ENCODE measurements at regions not wholly inside any gene's neighbourhood (a gene's known extent, or its start where the extent isn't known, plus 50 kb on each side); places are given as distances from the start of the nearest gene placed in this dataset.
A peak's percentile ranks its signal among the peaks of the same experiment; 100 is the strongest.

GRCh38 chr2:136310797-136311603, 193.1 kb upstream of the CXCR4 start:
- H3K79me2 ChIP-seq (ENCODE audit: insufficient read depth, low read length): no peaks in the 10 kb centered on the region
- no peaks in the 10 kb centered on the region for H3K9me3 ChIP-seq (replicated peaks in 1 of 2; ENCODE audit: control insufficient read depth in 1 of 2, insufficient read depth in 1 of 2, low read length in 2 of 2)
- no peaks in the 10 kb centered on the region for H4K20me1 ChIP-seq (ENCODE audit: insufficient read depth, low read length)
- Mint-ChIP-seq H3K27ac (peak overlapping the region in 2 of 7 donors; percentile 20 to 51), H3K27me3 (ENCODE audit: low read depth in 3 of 3) (peaks cover 0 to 5% (median 4%) of the 10 kb centered on the region in 3 donors), H3K36me3 (no peaks in the 10 kb centered on the region), H3K9me3 (no peaks in the 10 kb centered on the region), H3K4me3 (peak overlapping the region in 1 of 2 donors; percentile 12), H3K4me1 (peaks cover 11% of the 10 kb centered on the region)
- intact Hi-C loops (cut with micrococcal nuclease): no loop called here
- H2AFZ ChIP-seq (ENCODE audit: insufficient read depth, low read depth, low read length, poor library complexity, severe bottlenecking): no peak overlapping the region
- H3K27ac ChIP-seq (ENCODE audit: low read depth in 1 of 2, low read length in 2 of 2): no peak overlapping the region
- no peak overlapping the region for H3K9ac ChIP-seq (ENCODE audit: insufficient read depth, low read length, poor library complexity, severe bottlenecking)
- H3K4me3 ChIP-seq (replicated peaks in 1 of 3; ENCODE audit: low read depth in 2 of 3, low read length in 3 of 3): no peak overlapping the region
- no peak for TF ChIP-seq CTCF (IDR thresholded peaks at IDR 0.05)
- no peaks in the 10 kb centered on the region for H3K27me3 ChIP-seq (ENCODE audit: control insufficient read depth in 2 of 2, insufficient read depth in 2 of 2, low read length in 2 of 2)
- H3K36me3 ChIP-seq (replicated peaks in 1 of 2; ENCODE audit: control insufficient read depth in 1 of 2, insufficient read depth in 2 of 2, low read length in 2 of 2): no peaks in the 10 kb centered on the region
- no peak overlapping the region for H3K4me2 ChIP-seq (replicated peaks; ENCODE audit: extremely low read depth, low read length, poor library complexity, severe bottlenecking)
- DNase-seq: peak in 2 of 3 donors; percentile 26 to 58
- peaks cover 6 to 8% of the 10 kb centered on the region in 2 donors for H3K4me1 ChIP-seq (ENCODE audit: control insufficient read depth in 1 of 2, insufficient read depth in 2 of 2, low read length in 2 of 2)
- 93% methylated on average over 6 of the region's 11 CpGs for WGBS (ENCODE audit: insufficient coverage)

GRCh38 chr2:136310005-136310495, 192.1 kb upstream of the CXCR4 start:
- intact Hi-C loops (cut with micrococcal nuclease): no loop called here

More at GRCh38 chr2:136310005-136310495, 192.1 kb upstream of the CXCR4 start:
- H4K20me1 ChIP-seq (ENCODE audit: insufficient read depth, low read length): no peaks in the 10 kb centered on the region
- no peak overlapping the region for H3K4me3 ChIP-seq (replicated peaks in 1 of 3; ENCODE audit: low read depth in 2 of 3, low read length in 3 of 3)
- TF ChIP-seq CTCF (IDR thresholded peaks at IDR 0.05): no peak
- no peaks in the 10 kb centered on the region for H3K36me3 ChIP-seq (replicated peaks in 1 of 2; ENCODE audit: control insufficient read depth in 1 of 2, insufficient read depth in 2 of 2, low read length in 2 of 2)
- H3K27ac ChIP-seq (ENCODE audit: low read depth in 1 of 2, low read length in 2 of 2): no peak overlapping the region
- peaks cover 0 to 5% (median 4%) of the 10 kb centered on the region in 3 donors for H3K27me3 Mint-ChIP-seq (ENCODE audit: low read depth in 3 of 3)
- H3K27ac Mint-ChIP-seq: no peak overlapping the region
- no peak overlapping the region for H3K4me2 ChIP-seq (replicated peaks; ENCODE audit: extremely low read depth, low read length, poor library complexity, severe bottlenecking)
- H3K79me2 ChIP-seq (ENCODE audit: insufficient read depth, low read length): no peaks in the 10 kb centered on the region
- no peak overlapping the region for H3K4me3 Mint-ChIP-seq
- H3K9ac ChIP-seq (ENCODE audit: insufficient read depth, low read length, poor library complexity, severe bottlenecking): no peak overlapping the region
- peaks cover 6 to 8% of the 10 kb centered on the region in 2 donors for H3K4me1 ChIP-seq (ENCODE audit: control insufficient read depth in 1 of 2, insufficient read depth in 2 of 2, low read length in 2 of 2)
- no peaks in the 10 kb centered on the region for H3K9me3 Mint-ChIP-seq
- H3K9me3 ChIP-seq (replicated peaks in 1 of 2; ENCODE audit: control insufficient read depth in 1 of 2, insufficient read depth in 1 of 2, low read length in 2 of 2): no peaks in the 10 kb centered on the region
- H3K27me3 ChIP-seq (ENCODE audit: control insufficient read depth in 2 of 2, insufficient read depth in 2 of 2, low read length in 2 of 2): no peaks in the 10 kb centered on the region
- 91% methylated on average over 3 of the region's 10 CpGs for whole genome bisulfite sequencing (ENCODE audit: insufficient coverage)
- H2AFZ ChIP-seq (ENCODE audit: insufficient read depth, low read depth, low read length, poor library complexity, severe bottlenecking): no peak overlapping the region
- no peaks in the 10 kb centered on the region for H3K36me3 Mint-ChIP-seq
- peak in 1 of 3 donors; percentile 46 for DNase-seq
- H3K4me1 Mint-ChIP-seq: peaks cover 11% of the 10 kb centered on the region
